Spinal cord (tissue), 9 donors: ENCODE measurements at regions not wholly inside any gene's neighbourhood (a gene's known extent, or its start where the extent isn't known, plus 50 kb on each side); places are given as distances from the start of the nearest gene placed in this dataset.
A peak's percentile ranks its signal among the peaks of the same experiment; 100 is the strongest.

ENCODE experiments used
- DNase-seq, 6 donors: peaks; one replicate each; pipeline versions ENCODE4 v3.0.0 to v3.0.0-alpha.2; 2013 to 2015; ENCODE audit warnings: low spot score in 6 of 6, low read depth in 4 of 6
- H3K27ac ChIP-seq: one replicate; pipeline ENCODE4 v1.5.1; 2013; ENCODE audit warnings: low read depth, low read length, control low read depth
- H3K27me3 ChIP-seq: one replicate; pipeline ENCODE4 v1.6.1; 2013; ENCODE audit warnings: low read length; ENCODE audit not compliant: control insufficient read depth, insufficient read depth
- H3K36me3 ChIP-seq: one replicate; pipeline ENCODE4 v1.6.1; 2013; ENCODE audit warnings: low read length; ENCODE audit not compliant: control insufficient read depth, insufficient read depth
- H3K4me1 ChIP-seq: one replicate; pipeline ENCODE4 v1.6.1; 2013; ENCODE audit warnings: low read length; ENCODE audit not compliant: control insufficient read depth, insufficient read depth
- H3K4me3 ChIP-seq: one replicate; pipeline ENCODE4 v1.5.1; 2013; ENCODE audit warnings: low read depth, low read length, control low read depth
- H3K9me3 ChIP-seq: one replicate; pipeline ENCODE4 v1.6.1; 2013; ENCODE audit warnings: low read length; ENCODE audit not compliant: control insufficient read depth, insufficient read depth
- WGBS: methylation state at CpG from one replicate; pipeline ENCODE4 v1.1.5; 2013; ENCODE audit warnings: missing lambda C conversion rate; ENCODE audit not compliant: insufficient coverage; 5-methylcytosine and 5-hydroxymethylcytosine counted together
- donor health status: healthy.

GRCh38 chr22:48703265-48703941 is 1124.3 kb downstream of the BRD1 start:
- H3K27me3 ChIP-seq: no peaks in the 10 kb centered on the region
- H3K36me3 ChIP-seq: peaks cover 27% of the 10 kb centered on the region
- no peaks in the 10 kb centered on the region for H3K9me3 ChIP-seq
- H3K27ac ChIP-seq: peak overlapping the region; percentile 81
- peaks cover 76% of the 10 kb centered on the region for H3K4me1 ChIP-seq
- 83% methylated on average over 13 of the region's 17 CpGs for WGBS
- no peak overlapping the region for H3K4me3 ChIP-seq
- DNase-seq: no peak

- Histone ChIP-seq H3K27me3 (no peaks in the 10 kb centered on the region), H3K27ac (peak overlapping the region; percentile 81), H3K4me1 (peaks cover 78% of the 10 kb centered on the region), H3K4me3 (no peak overlapping the region), H3K9me3 (no peaks in the 10 kb centered on the region), H3K36me3 (peaks cover 20% of the 10 kb centered on the region)
- peak in 5 of 6 donors; percentile 31 to 83 (median 45) for DNase-seq
- 44% methylated on average over 23 of the region's 26 CpGs for WGBS
Observed at GRCh38 chr22:48702573-48703264, 1125.0 kb downstream of the BRD1 start.

GRCh38 chr22:48701296-48702030 is 1126.2 kb downstream of the BRD1 start:
- DNase-seq: no peak
- peak overlapping the region; percentile 81 for H3K27ac ChIP-seq
- H3K36me3 ChIP-seq: peaks cover 12% of the 10 kb centered on the region
- 76% methylated on average over 17 of the region's 23 CpGs for WGBS
- H3K27me3 ChIP-seq: no peaks in the 10 kb centered on the region
- no peak overlapping the region for H3K4me3 ChIP-seq
- H3K9me3 ChIP-seq: no peaks in the 10 kb centered on the region
- H3K4me1 ChIP-seq: peaks cover 78% of the 10 kb centered on the region

- DNase-seq: no peak
- Histone ChIP-seq H3K9me3 (no peaks in the 10 kb centered on the region), H3K27me3 (no peaks in the 10 kb centered on the region), H3K27ac (peak overlapping the region; percentile 81), H3K4me3 (no peak overlapping the region), H3K4me1 (peaks cover 78% of the 10 kb centered on the region), H3K36me3 (peaks cover 18% of the 10 kb centered on the region)
- 83% methylated on average over 12 of the region's 19 CpGs for WGBS
Observed at GRCh38 chr22:48700566-48701295, 1126.9 kb downstream of the BRD1 start.

- 87% methylated on average over 11 of the region's 13 CpGs for WGBS
- Histone ChIP-seq H3K4me1 (peaks cover 78% of the 10 kb centered on the region), H3K27me3 (no peaks in the 10 kb centered on the region), H3K9me3 (no peaks in the 10 kb centered on the region), H3K4me3 (no peak overlapping the region), H3K36me3 (peaks cover 18% of the 10 kb centered on the region), H3K27ac (peak overlapping the region; percentile 81)
- DNase-seq: no peak
Observed at GRCh38 chr22:48700180-48700565, 1127.5 kb downstream of the BRD1 start.

DNA sequence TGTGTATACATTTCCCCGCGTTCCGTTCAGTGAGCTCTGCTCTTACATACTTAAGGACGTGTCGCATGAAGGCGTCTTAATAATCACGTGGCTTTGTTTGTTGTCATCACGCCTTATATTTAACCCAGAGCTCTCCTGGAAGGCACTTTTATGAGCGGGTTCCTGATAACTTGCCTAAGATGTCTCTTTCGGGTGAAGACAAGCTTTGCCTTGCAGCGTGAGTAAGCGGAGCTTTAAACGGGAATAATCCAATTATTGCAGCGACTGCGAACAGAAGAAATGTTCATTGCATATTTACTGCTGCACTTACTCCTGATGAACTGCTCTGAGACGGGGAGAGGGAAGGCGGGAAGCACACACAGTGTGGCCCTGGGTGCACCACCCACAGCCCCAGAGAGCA is 1128.2 kb downstream of the BRD1 start:
- peaks cover 74% of the 10 kb centered on the region for H3K4me1 ChIP-seq

DNA sequence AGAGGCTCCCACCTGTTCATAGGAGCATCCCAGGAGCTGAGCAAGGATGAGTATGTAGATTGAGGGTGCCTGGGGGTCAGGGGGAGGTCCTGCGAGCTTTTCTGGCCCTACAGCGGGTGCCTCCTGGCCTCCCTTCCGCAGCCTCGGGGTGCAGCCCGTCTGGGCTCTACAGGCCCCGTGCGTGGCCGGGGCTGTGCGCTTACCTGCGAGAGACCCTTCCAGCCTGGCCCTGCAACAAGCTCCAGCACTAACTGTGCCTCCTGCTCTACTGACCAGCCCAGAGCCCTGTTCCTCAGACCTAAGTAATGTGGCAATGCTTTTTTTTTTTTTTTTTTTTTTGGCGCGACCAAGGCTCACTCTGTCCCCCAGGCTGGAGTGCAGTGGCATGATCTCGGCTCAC is 1129.1 kb downstream of the BRD1 start:
- Histone ChIP-seq H3K9me3 (no peaks in the 10 kb centered on the region), H3K27ac (no peak overlapping the region), H3K27me3 (no peaks in the 10 kb centered on the region)

More for the DNA sequence above, 1128.2 kb downstream of the BRD1 start:
- no peaks in the 10 kb centered on the region for H3K9me3 ChIP-seq
- 54% methylated on average over 10 of the region's 17 CpGs for WGBS
- H3K4me3 ChIP-seq: no peak overlapping the region
- DNase-seq: peak in 1 of 6 donors; percentile 79
- H3K36me3 ChIP-seq: peaks cover 18% of the 10 kb centered on the region
- H3K27me3 ChIP-seq: no peaks in the 10 kb centered on the region
- H3K27ac ChIP-seq: peak overlapping the region; percentile 57

GRCh38 chr22:48697694-48698276 is 1129.9 kb downstream of the BRD1 start:
- Histone ChIP-seq H3K4me1 (peaks cover 75% of the 10 kb centered on the region), H3K4me3 (no peak overlapping the region), H3K9me3 (no peaks in the 10 kb centered on the region), H3K27ac (no peak overlapping the region), H3K27me3 (no peaks in the 10 kb centered on the region), H3K36me3 (peaks cover 23% of the 10 kb centered on the region)
- WGBS: over 99% methylated on average over 5 of the region's 6 CpGs
- DNase-seq: no peak

More for the DNA sequence above, 1129.1 kb downstream of the BRD1 start:
- peaks cover 75% of the 10 kb centered on the region for H3K4me1 ChIP-seq
- H3K36me3 ChIP-seq: peaks cover 18% of the 10 kb centered on the region
- no peak for DNase-seq
- H3K4me3 ChIP-seq: no peak overlapping the region
- WGBS: 88% methylated on average over 10 of the region's 13 CpGs

DNA sequence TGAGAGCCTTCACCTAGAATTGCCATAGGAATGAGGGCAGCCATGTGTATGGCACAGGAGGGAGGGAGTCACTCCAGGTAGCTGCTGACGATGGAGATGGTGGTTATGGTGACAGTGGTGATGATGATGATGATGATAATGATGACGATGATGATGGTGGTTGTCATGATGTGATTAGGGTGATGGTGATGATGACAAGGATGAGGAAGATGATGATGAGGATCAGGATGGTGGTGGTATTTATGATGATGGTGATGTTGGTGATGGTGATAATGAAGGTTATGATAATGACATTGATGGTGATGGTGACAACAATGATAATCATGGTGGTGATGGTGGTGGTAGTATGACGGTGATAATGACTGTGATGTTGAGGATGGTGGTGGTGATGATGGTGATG is 1130.5 kb downstream of the BRD1 start:
- Histone ChIP-seq H3K27me3 (no peaks in the 10 kb centered on the region), H3K4me1 (peaks cover 75% of the 10 kb centered on the region), H3K27ac (no peak overlapping the region), H3K9me3 (no peaks in the 10 kb centered on the region), H3K36me3 (peaks cover 25% of the 10 kb centered on the region), H3K4me3 (no peak overlapping the region)
- WGBS: 62% methylated on average over 3 of the region's 3 CpGs
- no peak for DNase-seq
